WTC11 (cell line): ENCODE measurements at regions not wholly inside any gene's neighbourhood (a gene's known extent, or its start where the extent isn't known, plus 50 kb on each side); places are given as distances from the start of the nearest gene placed in this dataset.

ENCODE experiments used
- ATAC-seq: fragments of 200-7000 bp; cut with Tn5 transposase; 2 replicates; pipeline ENCODE4 v1.10.0; 2021; ENCODE audit warnings: mild to moderate bottlenecking, moderate library complexity
- CTCF ChIA-PET: fragments of 300-600 bp; sonication (Branson Sonifier 250); formaldehyde crosslinking; loops from one replicate; lab custom pipeline; 2021; ENCODE audit warnings: antibody characterized with exemption; lab: Charles Lee
- POLR2A ChIA-PET: fragments of 350-600 bp; sonication (Branson Sonifier 250); formaldehyde crosslinking; loops from one replicate; lab custom pipeline; 2021; ENCODE audit warnings: antibody characterized with exemption; lab: Charles Lee
- DNase-seq: peaks from one replicate; pipeline ENCODE4 v3.0.0; 2021; ENCODE audit warnings: low spot score
- H3K27ac Mint-ChIP-seq: 2 replicates; pipeline ENCODE4 v1.8.0; 2021; ENCODE audit warnings: mixed read lengths
- H3K27me3 Mint-ChIP-seq: 2 replicates; pipeline ENCODE4 v1.8.0; 2021; ENCODE audit warnings: low read depth, mild to moderate bottlenecking, moderate library complexity, mixed read lengths
- H3K36me3 Mint-ChIP-seq: 2 replicates; pipeline ENCODE4 v1.8.0; 2021; ENCODE audit warnings: mixed read lengths
- H3K4me1 Mint-ChIP-seq: 2 replicates; pipeline ENCODE4 v1.8.0; 2022; ENCODE audit warnings: mixed read lengths
- H3K4me3 Mint-ChIP-seq: 2 replicates; pipeline ENCODE4 v1.8.0; 2021; ENCODE audit warnings: mild to moderate bottlenecking, moderate library complexity, mixed read lengths
- H3K9me3 Mint-ChIP-seq: 2 replicates; pipeline ENCODE4 v1.8.0; 2021; ENCODE audit warnings: mixed read lengths
- CDX4 ChIP-seq: fragments of 250-450 bp; sonication (Bioruptor Pico); IDR thresholded peaks from 2 replicates; pipeline ENCODE4 v1.9.0; 2021; ENCODE audit warnings: moderate library complexity, mild to moderate bottlenecking, inconsistent platforms, borderline replicate concordance
- CREM ChIP-seq: sonication (generic); formaldehyde crosslinking; IDR thresholded peaks from 2 replicates; pipeline ENCODE4 v1.8.1; 2022; ENCODE audit warnings: mild to moderate bottlenecking, missing genetic modification reagents, moderate library complexity
- FOXP4 ChIP-seq: sonication (generic); formaldehyde crosslinking; IDR thresholded peaks from 2 replicates; pipeline ENCODE4 v1.8.0; 2022; ENCODE audit warnings: mild to moderate bottlenecking, missing genetic modification reagents
- GRHL2 ChIP-seq: fragments of 250-450 bp; sonication (Bioruptor Pico); IDR thresholded peaks from 2 replicates; pipeline ENCODE4 v1.8.0; 2022; ENCODE audit warnings: mild to moderate bottlenecking, moderate library complexity; ENCODE audit not compliant: insufficient replicate concordance, severe bottlenecking
- HMGA2 ChIP-seq: fragments of 250-450 bp; sonication (Bioruptor Pico); IDR thresholded peaks from 2 replicates; pipeline ENCODE4 v1.4.0; 2021; ENCODE audit warnings: mild to moderate bottlenecking, moderate library complexity
- JAZF1 ChIP-seq: fragments of 250-450 bp; sonication (Bioruptor Pico); IDR thresholded peaks from 2 replicates; pipeline ENCODE4 v1.9.0; 2021; ENCODE audit warnings: moderate library complexity, mild to moderate bottlenecking, inconsistent platforms
- KAT7 ChIP-seq: sonication (generic); formaldehyde crosslinking; IDR thresholded peaks from 2 replicates; pipeline ENCODE4 v1.8.1; 2023; ENCODE audit warnings: missing genetic modification reagents, mild to moderate bottlenecking, borderline replicate concordance
- MXD4 ChIP-seq: fragments of 250-450 bp; sonication (Bioruptor Pico); IDR thresholded peaks from 2 replicates; pipeline ENCODE4 v1.8.0; 2021; ENCODE audit warnings: mild to moderate bottlenecking, moderate library complexity, borderline replicate concordance
- NFE2L1 ChIP-seq: sonication (generic); formaldehyde crosslinking; IDR thresholded peaks from 2 replicates; pipeline ENCODE4 v1.8.1; 2023; ENCODE audit warnings: missing genetic modification reagents
- OVOL2 ChIP-seq: fragments of 250-450 bp; sonication (Bioruptor Pico); IDR thresholded peaks from 2 replicates; pipeline ENCODE4 v1.9.0; 2021; ENCODE audit warnings: mild to moderate bottlenecking, borderline replicate concordance
- PRDM15 ChIP-seq: sonication (generic); formaldehyde crosslinking; IDR thresholded peaks from 2 replicates; pipeline ENCODE4 v1.8.0; 2022; ENCODE audit warnings: missing genetic modification reagents
- RORB ChIP-seq: fragments of 250-450 bp; sonication (Bioruptor Pico); IDR thresholded peaks from 2 replicates; pipeline ENCODE4 v1.9.0; 2021; ENCODE audit warnings: mild to moderate bottlenecking
- SMAD3 ChIP-seq: sonication (generic); formaldehyde crosslinking; IDR thresholded peaks from 2 replicates; pipeline ENCODE4 v1.8.0; 2022; ENCODE audit warnings: missing genetic modification reagents, mild to moderate bottlenecking, borderline replicate concordance
- SOX15 ChIP-seq: fragments of 250-450 bp; sonication (Bioruptor Pico); IDR thresholded peaks from 2 replicates; pipeline ENCODE4 v1.9.0; 2021; ENCODE audit warnings: mild to moderate bottlenecking
- ZNF121 ChIP-seq: sonication (generic); formaldehyde crosslinking; IDR thresholded peaks from 2 replicates; pipeline ENCODE4 v1.8.0; 2023; ENCODE audit warnings: missing genetic modification reagents
- ZNF138 ChIP-seq: sonication (generic); formaldehyde crosslinking; conservative IDR thresholded peaks from 2 replicates; pipeline ENCODE4 v1.8.1; 2022; ENCODE audit warnings: mild to moderate bottlenecking, moderate library complexity, missing genetic modification reagents
- TF ChIP-seq, protein P1 (sequence below): sonication (generic); formaldehyde crosslinking; IDR thresholded peaks from 2 replicates; pipeline ENCODE4 v1.8.1; 2023; ENCODE audit warnings: mild to moderate bottlenecking, moderate library complexity, missing genetic modification reagents
- TF ChIP-seq, protein P2 (sequence below): sonication (generic); formaldehyde crosslinking; IDR thresholded peaks from 2 replicates; pipeline ENCODE4 v1.8.0; 2022; ENCODE audit warnings: mild to moderate bottlenecking, missing genetic modification reagents
- TF ChIP-seq, protein P3 (sequence below): sonication (generic); formaldehyde crosslinking; IDR thresholded peaks from 2 replicates; pipeline ENCODE4 v1.8.1; 2023; ENCODE audit warnings: mild to moderate bottlenecking, missing genetic modification reagents, moderate library complexity
- TF ChIP-seq, protein P4 (sequence below): fragments of 200-600 bp; IDR thresholded peaks from 2 replicates; pipeline ENCODE4 v1.8.0; 2022; ENCODE audit warnings: antibody characterized with exemption
- TF ChIP-seq, protein P5 (sequence below): sonication (generic); formaldehyde crosslinking; IDR thresholded peaks from 2 replicates; pipeline ENCODE4 v1.8.1; 2023; ENCODE audit warnings: mild to moderate bottlenecking, missing genetic modification reagents, borderline replicate concordance

DNA sequence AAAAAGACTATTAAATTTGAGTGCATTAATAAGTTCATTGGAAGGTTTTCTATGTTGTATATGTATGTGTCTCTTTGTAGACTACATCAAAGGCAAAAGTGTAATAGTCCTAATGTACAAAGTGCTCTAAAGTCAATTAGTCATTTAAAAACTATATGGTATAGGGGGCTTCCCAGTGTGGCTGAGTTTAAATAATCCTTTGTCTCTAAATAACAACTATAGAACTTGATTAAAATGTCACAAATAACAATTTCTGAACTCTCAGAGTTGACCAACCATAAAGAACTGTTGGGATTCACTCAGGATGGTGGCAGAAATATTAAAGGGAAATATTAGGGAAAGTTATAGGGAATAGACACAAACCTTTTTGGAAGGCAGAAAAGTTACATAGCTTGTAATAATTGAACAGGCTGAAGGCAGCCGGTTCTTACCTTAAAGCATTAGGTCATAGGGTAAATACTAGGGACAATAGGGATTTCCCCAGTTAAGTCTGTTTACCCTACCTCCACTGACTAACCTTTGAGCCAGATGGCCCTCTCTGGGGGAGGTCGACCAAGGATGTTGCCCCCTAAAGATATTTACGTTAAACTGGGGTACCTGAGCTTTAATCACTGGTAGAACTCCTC lies 1054.2 kb downstream of the ARAP2 start:
- no peak for DNase-seq
- peaks cover 5% of the 10 kb centered on the region for H3K9me3 Mint-ChIP-seq
- H3K27me3 Mint-ChIP-seq = peaks cover 6% of the 10 kb centered on the region
- H3K4me1 Mint-ChIP-seq = peaks cover 7% of the 10 kb centered on the region; the same call in 1 of the 2 replicates
- H3K27ac Mint-ChIP-seq = no peak overlapping the region
- TF ChIP-seq HMGA2 (CRISPR knock-in tag) = no peak
- TF ChIP-seq, protein P1, sequence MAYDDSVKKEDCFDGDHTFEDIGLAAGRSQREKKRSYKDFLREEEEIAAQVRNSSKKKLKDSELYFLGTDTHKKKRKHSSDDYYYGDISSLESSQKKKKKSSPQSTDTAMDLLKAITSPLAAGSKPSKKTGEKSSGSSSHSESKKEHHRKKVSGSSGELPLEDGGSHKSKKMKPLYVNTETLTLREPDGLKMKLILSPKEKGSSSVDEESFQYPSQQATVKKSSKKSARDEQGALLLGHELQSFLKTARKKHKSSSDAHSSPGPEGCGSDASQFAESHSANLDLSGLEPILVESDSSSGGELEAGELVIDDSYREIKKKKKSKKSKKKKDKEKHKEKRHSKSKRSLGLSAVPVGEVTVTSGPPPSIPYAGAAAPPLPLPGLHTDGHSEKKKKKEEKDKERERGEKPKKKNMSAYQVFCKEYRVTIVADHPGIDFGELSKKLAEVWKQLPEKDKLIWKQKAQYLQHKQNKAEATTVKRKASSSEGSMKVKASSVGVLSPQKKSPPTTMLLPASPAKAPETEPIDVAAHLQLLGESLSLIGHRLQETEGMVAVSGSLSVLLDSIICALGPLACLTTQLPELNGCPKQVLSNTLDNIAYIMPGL = no peak
- no peak for TF ChIP-seq ZNF121
- no peak for TF ChIP-seq NFE2L1 (CRISPR knock-in tag)
- TF ChIP-seq JAZF1 (CRISPR knock-in tag) = no peak
- TF ChIP-seq CREM (CRISPR knock-in tag) = no peak
- TF ChIP-seq MXD4 (CRISPR knock-in tag) = no peak
- TF ChIP-seq, protein P2, sequence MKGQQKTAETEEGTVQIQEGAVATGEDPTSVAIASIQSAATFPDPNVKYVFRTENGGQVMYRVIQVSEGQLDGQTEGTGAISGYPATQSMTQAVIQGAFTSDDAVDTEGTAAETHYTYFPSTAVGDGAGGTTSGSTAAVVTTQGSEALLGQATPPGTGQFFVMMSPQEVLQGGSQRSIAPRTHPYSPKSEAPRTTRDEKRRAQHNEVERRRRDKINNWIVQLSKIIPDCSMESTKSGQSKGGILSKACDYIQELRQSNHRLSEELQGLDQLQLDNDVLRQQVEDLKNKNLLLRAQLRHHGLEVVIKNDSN (CRISPR knock-in tag) = no peak
- no peak for TF ChIP-seq FOXP4 (CRISPR knock-in tag)
- no peak for TF ChIP-seq RORB
- TF ChIP-seq KAT7 (CRISPR knock-in tag) = no peak
- TF ChIP-seq CDX4 (CRISPR knock-in tag) = no peak
- TF ChIP-seq SOX15 (CRISPR knock-in tag) = no peak
- TF ChIP-seq, protein P3, sequence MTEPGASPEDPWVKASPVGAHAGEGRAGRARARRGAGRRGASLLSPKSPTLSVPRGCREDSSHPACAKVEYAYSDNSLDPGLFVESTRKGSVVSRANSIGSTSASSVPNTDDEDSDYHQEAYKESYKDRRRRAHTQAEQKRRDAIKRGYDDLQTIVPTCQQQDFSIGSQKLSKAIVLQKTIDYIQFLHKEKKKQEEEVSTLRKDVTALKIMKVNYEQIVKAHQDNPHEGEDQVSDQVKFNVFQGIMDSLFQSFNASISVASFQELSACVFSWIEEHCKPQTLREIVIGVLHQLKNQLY (CRISPR knock-in tag) = no peak
- TF ChIP-seq ZNF138 = no peak
- TF ChIP-seq, protein P4, sequence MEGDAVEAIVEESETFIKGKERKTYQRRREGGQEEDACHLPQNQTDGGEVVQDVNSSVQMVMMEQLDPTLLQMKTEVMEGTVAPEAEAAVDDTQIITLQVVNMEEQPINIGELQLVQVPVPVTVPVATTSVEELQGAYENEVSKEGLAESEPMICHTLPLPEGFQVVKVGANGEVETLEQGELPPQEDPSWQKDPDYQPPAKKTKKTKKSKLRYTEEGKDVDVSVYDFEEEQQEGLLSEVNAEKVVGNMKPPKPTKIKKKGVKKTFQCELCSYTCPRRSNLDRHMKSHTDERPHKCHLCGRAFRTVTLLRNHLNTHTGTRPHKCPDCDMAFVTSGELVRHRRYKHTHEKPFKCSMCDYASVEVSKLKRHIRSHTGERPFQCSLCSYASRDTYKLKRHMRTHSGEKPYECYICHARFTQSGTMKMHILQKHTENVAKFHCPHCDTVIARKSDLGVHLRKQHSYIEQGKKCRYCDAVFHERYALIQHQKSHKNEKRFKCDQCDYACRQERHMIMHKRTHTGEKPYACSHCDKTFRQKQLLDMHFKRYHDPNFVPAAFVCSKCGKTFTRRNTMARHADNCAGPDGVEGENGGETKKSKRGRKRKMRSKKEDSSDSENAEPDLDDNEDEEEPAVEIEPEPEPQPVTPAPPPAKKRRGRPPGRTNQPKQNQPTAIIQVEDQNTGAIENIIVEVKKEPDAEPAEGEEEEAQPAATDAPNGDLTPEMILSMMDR = no peak
- TF ChIP-seq GRHL2 (CRISPR knock-in tag) = no peak
- no peak for TF ChIP-seq OVOL2 (CRISPR knock-in tag)
- TF ChIP-seq, all 79 proteins: peak for 0
- ChIA-PET POLR2A (no interaction called here), CTCF (no interaction called here)
- H3K36me3 Mint-ChIP-seq = no peaks in the 10 kb centered on the region
- no peak; the same call in 1 of the 2 replicates for ATAC-seq
- no peak overlapping the region for H3K4me3 Mint-ChIP-seq

- ChIA-PET POLR2A (no interaction called here), CTCF (no interaction called here)
- no peak for DNase-seq
- ATAC-seq = no peak
- peaks cover 19% of the 10 kb centered on the region for H3K9me3 Mint-ChIP-seq
- H3K4me3 Mint-ChIP-seq = no peak overlapping the region
- no peak overlapping the region for H3K27ac Mint-ChIP-seq
- H3K27me3 Mint-ChIP-seq = no peaks in the 10 kb centered on the region; the same call in 1 of the 2 replicates
- H3K36me3 Mint-ChIP-seq = peaks cover 6% of the 10 kb centered on the region
- H3K4me1 Mint-ChIP-seq = no peaks in the 10 kb centered on the region
- TF ChIP-seq SMAD3 (CRISPR knock-in tag) = no peak
- TF ChIP-seq, protein P5, sequence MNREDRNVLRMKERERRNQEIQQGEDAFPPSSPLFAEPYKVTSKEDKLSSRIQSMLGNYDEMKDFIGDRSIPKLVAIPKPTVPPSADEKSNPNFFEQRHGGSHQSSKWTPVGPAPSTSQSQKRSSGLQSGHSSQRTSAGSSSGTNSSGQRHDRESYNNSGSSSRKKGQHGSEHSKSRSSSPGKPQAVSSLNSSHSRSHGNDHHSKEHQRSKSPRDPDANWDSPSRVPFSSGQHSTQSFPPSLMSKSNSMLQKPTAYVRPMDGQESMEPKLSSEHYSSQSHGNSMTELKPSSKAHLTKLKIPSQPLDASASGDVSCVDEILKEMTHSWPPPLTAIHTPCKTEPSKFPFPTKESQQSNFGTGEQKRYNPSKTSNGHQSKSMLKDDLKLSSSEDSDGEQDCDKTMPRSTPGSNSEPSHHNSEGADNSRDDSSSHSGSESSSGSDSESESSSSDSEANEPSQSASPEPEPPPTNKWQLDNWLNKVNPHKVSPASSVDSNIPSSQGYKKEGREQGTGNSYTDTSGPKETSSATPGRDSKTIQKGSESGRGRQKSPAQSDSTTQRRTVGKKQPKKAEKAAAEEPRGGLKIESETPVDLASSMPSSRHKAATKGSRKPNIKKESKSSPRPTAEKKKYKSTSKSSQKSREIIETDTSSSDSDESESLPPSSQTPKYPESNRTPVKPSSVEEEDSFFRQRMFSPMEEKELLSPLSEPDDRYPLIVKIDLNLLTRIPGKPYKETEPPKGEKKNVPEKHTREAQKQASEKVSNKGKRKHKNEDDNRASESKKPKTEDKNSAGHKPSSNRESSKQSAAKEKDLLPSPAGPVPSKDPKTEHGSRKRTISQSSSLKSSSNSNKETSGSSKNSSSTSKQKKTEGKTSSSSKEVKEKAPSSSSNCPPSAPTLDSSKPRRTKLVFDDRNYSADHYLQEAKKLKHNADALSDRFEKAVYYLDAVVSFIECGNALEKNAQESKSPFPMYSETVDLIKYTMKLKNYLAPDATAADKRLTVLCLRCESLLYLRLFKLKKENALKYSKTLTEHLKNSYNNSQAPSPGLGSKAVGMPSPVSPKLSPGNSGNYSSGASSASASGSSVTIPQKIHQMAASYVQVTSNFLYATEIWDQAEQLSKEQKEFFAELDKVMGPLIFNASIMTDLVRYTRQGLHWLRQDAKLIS (CRISPR knock-in tag) = no peak
- no peak for TF ChIP-seq PRDM15
These were observed 1042.9 kb downstream of the ARAP2 start for GRCh38 chr4:35201403-35201802.
